ENCODE measurements at regions not wholly inside any gene's neighbourhood (a gene's known extent, or its start where the extent isn't known, plus 50 kb on each side); places are given as distances from the start of the nearest gene placed in this dataset.

DNA sequence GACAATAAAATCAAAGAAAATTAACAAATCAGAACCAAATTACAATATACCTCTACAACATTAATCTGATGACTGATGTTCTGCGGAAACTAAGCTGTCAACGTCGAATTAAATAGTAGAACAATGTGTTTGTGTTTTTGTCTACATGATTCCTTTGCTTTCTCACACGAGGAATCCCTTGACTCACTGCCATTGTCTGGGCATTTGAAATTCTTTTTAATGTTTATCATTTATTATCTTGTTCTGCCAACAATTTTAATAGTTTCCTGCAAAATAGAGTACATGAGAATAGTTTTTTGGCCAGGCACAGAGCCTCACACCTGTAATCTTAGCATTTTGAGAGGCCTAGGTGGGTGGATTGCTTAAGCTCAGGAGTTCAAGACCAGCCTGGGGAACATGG is 76.6 kb upstream of the KRAS start:
- no peaks in the 10 kb centered on the region for H3K36me3 ChIP-seq (ENCODE audit: control insufficient read depth, insufficient read depth, low read length, severe bottlenecking)
- no peak overlapping the region for H3K4me3 ChIP-seq (ENCODE audit: low read length)
- no peaks in the 10 kb centered on the region for H3K9me3 ChIP-seq (ENCODE audit: control insufficient read depth, low read length)
- DNase-seq (ENCODE audit: low read depth): no peak
- no peak overlapping the region for H3K9ac ChIP-seq (ENCODE audit: low read length)
- H3K27me3 ChIP-seq (replicated peaks; ENCODE audit: control insufficient read depth, insufficient read depth, low read length): no peaks in the 10 kb centered on the region
- peaks cover 3% of the 10 kb centered on the region for H3K4me1 ChIP-seq (ENCODE audit: control insufficient read depth, insufficient read depth, low read length)

DNA sequence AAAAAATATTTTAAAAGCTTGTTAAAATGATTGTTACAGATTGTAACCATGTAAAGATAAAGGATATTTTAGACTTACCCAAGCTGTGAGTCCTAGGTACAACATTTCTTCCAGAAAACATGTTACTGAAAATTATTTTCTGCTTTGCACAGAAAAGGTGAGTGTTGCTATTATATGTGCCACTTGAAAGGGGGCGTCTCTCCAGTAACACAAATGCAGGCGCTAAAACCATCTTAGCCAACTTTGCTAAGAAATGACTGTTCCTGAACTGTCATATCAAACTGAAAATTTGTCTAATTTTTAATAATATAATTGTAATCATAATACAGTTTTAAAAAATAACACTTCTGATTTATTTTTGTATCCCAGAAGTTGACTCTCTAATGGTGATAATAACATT is 75.6 kb upstream of the KRAS start:
- Histone ChIP-seq H3K36me3 (ENCODE audit: control insufficient read depth, insufficient read depth, low read length, severe bottlenecking) (no peaks in the 10 kb centered on the region), H3K27me3 (replicated peaks; ENCODE audit: control insufficient read depth, insufficient read depth, low read length) (no peaks in the 10 kb centered on the region), H3K4me1 (ENCODE audit: control insufficient read depth, insufficient read depth, low read length) (no peaks in the 10 kb centered on the region), H3K9ac (ENCODE audit: low read length) (no peak overlapping the region), H3K9me3 (ENCODE audit: control insufficient read depth, low read length) (no peaks in the 10 kb centered on the region), H3K4me3 (ENCODE audit: low read length) (no peak overlapping the region)
- no peak for DNase-seq (ENCODE audit: low read depth)

DNA sequence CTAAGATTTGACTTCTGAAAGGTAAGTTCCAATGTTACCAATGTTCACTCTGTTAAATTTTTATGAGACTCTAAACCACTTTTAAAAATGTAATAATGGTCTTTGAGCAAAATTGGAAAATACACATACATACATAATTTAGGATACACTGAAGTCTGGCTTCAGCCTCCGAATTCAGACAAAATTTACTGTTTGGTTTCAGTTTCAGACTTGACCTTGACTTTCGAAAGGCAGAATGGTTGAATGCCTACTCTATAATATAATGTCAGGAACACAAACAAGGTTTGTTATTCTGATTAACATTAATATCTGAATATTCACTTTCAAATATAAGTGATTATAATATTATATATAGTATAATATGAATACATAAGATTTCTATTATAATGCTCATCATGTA is 74.1 kb upstream of the KRAS start:
- Histone ChIP-seq H3K9ac (ENCODE audit: low read length) (no peak overlapping the region), H3K4me1 (ENCODE audit: control insufficient read depth, insufficient read depth, low read length) (no peaks in the 10 kb centered on the region), H3K4me3 (ENCODE audit: low read length) (no peak overlapping the region), H3K27me3 (replicated peaks; ENCODE audit: control insufficient read depth, insufficient read depth, low read length) (peaks cover 5% of the 10 kb centered on the region), H3K9me3 (ENCODE audit: control insufficient read depth, low read length) (no peaks in the 10 kb centered on the region), H3K36me3 (ENCODE audit: control insufficient read depth, insufficient read depth, low read length, severe bottlenecking) (no peaks in the 10 kb centered on the region)
- no peak for DNase-seq (ENCODE audit: low read depth)

DNA sequence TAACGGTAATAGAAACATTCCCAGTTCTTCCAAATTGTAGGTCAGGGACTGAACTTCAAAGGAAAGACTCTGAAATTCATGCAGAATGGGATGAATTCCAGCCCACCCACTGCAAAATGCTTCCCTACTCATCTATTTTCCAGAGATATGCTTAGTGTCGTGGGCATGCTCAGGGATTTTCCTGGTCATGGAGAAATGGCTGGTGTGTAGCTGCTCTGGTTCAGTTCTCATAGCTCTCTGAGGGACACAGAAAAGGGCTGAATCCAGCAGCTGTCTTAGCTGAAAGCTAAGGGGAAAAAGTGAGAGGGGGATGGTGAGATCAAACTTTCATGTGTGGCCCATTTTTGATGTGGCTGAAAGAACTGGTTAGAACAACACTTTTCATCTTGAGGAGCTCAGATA is 72.9 kb upstream of the KRAS start:
- no peaks in the 10 kb centered on the region for H3K36me3 ChIP-seq (ENCODE audit: control insufficient read depth, insufficient read depth, low read length, severe bottlenecking)

DNA sequence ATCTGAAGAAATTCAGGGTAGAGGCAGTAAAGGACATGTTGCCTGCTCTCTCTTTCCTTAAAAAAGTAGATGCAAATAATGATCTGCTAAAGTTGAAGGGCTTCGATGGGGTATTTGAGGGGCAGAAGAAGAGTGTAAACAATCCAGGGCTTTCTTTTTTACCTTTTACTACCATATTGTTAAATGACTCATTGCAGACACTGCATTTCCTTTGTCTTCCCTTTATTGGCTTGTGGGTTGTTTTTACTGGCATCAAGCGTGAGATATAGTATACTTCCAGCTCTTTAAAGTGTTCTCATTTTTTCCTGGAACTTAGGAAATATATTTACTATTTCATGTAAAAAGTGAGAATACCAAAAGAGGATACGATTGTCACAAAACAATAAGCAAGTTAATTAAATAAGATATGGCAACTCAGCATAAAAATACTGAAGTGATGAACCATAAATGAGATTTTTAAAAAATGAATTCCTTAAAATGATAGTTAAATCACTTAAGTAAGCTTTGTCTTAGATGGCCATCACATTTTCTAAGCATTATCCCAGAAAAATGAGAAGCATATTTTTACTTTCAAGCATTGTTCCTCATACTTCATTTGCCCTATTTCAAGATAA is 72.3 kb upstream of the KRAS start:
- no peak overlapping the region for H3K4me3 ChIP-seq (ENCODE audit: low read length)
- no peaks in the 10 kb centered on the region for H3K4me1 ChIP-seq (ENCODE audit: control insufficient read depth, insufficient read depth, low read length)
- DNase-seq (ENCODE audit: low read depth): peak; percentile 24
- H3K9me3 ChIP-seq (ENCODE audit: control insufficient read depth, low read length): no peaks in the 10 kb centered on the region
- no peak overlapping the region for H3K9ac ChIP-seq (ENCODE audit: low read length)
- H3K27me3 ChIP-seq (replicated peaks; ENCODE audit: control insufficient read depth, insufficient read depth, low read length): peaks cover 5% of the 10 kb centered on the region
- H3K36me3 ChIP-seq (ENCODE audit: control insufficient read depth, insufficient read depth, low read length, severe bottlenecking): no peaks in the 10 kb centered on the region

More for the DNA sequence above, 72.9 kb upstream of the KRAS start:
- DNase-seq (ENCODE audit: low read depth): no peak
- H3K9ac ChIP-seq (ENCODE audit: low read length): no peak overlapping the region
- no peaks in the 10 kb centered on the region for H3K4me1 ChIP-seq (ENCODE audit: control insufficient read depth, insufficient read depth, low read length)
- no peak overlapping the region for H3K4me3 ChIP-seq (ENCODE audit: low read length)
- H3K9me3 ChIP-seq (ENCODE audit: control insufficient read depth, low read length): no peaks in the 10 kb centered on the region
- H3K27me3 ChIP-seq (replicated peaks; ENCODE audit: control insufficient read depth, insufficient read depth, low read length): peaks cover 5% of the 10 kb centered on the region

DNA sequence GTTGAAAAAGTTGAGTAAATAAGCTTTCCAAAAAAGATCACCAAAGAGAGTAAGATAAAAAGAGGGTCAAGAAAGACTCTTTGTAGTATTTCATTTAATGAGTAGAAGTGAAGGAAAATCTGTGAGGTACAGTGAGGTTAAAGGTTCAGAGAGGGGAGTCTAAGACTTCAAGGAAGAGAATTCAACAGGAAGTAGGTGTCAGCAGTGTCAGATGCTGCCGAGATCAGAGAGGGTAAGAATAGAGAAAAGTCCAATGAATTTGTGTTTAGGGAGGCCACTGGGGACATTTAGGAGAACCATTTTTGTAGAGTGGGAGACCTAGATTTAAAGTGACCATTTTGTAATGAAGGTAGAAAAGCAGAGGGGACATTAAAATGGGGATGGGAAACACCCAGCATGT is 71.6 kb upstream of the KRAS start:
- no peak overlapping the region for H3K4me3 ChIP-seq (ENCODE audit: low read length)
- H3K27me3 ChIP-seq (replicated peaks; ENCODE audit: control insufficient read depth, insufficient read depth, low read length): peaks cover 5% of the 10 kb centered on the region
- H3K9ac ChIP-seq (ENCODE audit: low read length): no peak overlapping the region
- H3K36me3 ChIP-seq (ENCODE audit: control insufficient read depth, insufficient read depth, low read length, severe bottlenecking): no peaks in the 10 kb centered on the region
- H3K4me1 ChIP-seq (ENCODE audit: control insufficient read depth, insufficient read depth, low read length): no peaks in the 10 kb centered on the region
- no peak for DNase-seq (ENCODE audit: low read depth)
- H3K9me3 ChIP-seq (ENCODE audit: control insufficient read depth, low read length): no peaks in the 10 kb centered on the region

DNA sequence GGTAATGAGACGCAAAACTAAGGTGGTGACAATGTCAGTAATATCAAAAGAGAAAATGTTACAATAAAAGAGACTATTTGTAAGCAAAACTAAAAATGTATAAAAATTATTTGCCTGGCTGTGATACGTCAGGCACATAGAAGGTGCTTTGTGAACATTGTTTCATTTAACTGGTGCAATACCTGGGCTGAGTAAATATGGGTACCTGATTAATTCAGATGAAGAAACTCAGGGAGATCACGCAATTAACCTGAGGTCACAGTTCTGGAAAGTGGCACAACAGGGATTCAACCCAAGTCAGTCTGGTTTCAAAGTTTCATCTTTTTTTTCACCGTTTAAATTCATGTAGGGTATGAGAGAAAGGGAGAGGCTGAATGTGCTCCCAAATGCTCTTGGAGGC is 71.0 kb upstream of the KRAS start:
- DNase-seq (ENCODE audit: low read depth): no peak
- peaks cover 5% of the 10 kb centered on the region for H3K27me3 ChIP-seq (replicated peaks; ENCODE audit: control insufficient read depth, insufficient read depth, low read length)
- H3K36me3 ChIP-seq (ENCODE audit: control insufficient read depth, insufficient read depth, low read length, severe bottlenecking): no peaks in the 10 kb centered on the region
- H3K4me1 ChIP-seq (ENCODE audit: control insufficient read depth, insufficient read depth, low read length): no peaks in the 10 kb centered on the region
- H3K4me3 ChIP-seq (ENCODE audit: low read length): no peak overlapping the region
- no peak overlapping the region for H3K9ac ChIP-seq (ENCODE audit: low read length)
- no peaks in the 10 kb centered on the region for H3K9me3 ChIP-seq (ENCODE audit: control insufficient read depth, low read length)

DNA sequence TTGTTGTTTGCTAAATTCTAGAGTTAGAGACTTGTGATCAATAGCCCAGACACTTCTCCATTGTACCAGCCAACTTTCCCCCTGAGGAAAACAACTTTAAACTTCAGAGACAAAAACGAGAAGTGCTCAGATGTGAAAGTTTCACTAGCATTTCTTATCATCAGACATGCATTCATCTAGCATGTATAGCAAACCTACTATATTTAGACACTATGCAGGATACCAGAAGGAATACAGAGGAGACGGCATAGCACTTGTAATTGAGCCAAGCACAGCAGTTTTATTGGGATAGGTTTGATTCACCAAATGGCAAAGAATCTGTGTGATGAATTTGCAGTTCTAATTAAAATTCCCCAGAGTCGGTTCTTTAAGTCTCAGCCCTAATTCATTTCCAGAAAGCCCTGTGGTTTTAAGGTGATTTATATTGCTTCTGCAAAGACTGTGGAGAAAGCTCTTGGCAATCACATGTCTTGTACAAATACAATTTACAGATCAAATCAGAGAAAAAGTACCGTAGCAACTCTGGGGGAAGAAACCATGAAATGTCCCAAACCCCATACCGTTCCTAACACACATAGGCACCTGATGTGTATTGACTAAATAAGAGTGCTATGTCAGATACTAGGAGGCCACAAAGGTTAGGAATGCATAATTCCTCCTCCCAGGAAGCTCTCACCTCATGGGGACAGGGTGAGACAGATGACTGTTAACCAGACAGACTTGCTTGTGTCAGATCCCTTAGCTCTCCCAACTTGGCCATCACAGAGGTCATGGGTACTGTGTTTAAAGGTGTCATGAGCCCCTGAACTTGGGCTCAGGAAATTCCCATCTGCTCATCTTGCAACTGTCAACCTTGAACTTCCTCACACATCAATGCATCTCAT is 69.6 kb upstream of the KRAS start:
- H3K4me3 ChIP-seq (ENCODE audit: low read length): no peak overlapping the region
- no peaks in the 10 kb centered on the region for H3K36me3 ChIP-seq (ENCODE audit: control insufficient read depth, insufficient read depth, low read length, severe bottlenecking)
- peaks cover 5% of the 10 kb centered on the region for H3K27me3 ChIP-seq (replicated peaks; ENCODE audit: control insufficient read depth, insufficient read depth, low read length)
- H3K4me1 ChIP-seq (ENCODE audit: control insufficient read depth, insufficient read depth, low read length): no peaks in the 10 kb centered on the region
- no peak overlapping the region for H3K9ac ChIP-seq (ENCODE audit: low read length)
- no peak for DNase-seq (ENCODE audit: low read depth)
- H3K9me3 ChIP-seq (ENCODE audit: control insufficient read depth, low read length): no peaks in the 10 kb centered on the region

DNA sequence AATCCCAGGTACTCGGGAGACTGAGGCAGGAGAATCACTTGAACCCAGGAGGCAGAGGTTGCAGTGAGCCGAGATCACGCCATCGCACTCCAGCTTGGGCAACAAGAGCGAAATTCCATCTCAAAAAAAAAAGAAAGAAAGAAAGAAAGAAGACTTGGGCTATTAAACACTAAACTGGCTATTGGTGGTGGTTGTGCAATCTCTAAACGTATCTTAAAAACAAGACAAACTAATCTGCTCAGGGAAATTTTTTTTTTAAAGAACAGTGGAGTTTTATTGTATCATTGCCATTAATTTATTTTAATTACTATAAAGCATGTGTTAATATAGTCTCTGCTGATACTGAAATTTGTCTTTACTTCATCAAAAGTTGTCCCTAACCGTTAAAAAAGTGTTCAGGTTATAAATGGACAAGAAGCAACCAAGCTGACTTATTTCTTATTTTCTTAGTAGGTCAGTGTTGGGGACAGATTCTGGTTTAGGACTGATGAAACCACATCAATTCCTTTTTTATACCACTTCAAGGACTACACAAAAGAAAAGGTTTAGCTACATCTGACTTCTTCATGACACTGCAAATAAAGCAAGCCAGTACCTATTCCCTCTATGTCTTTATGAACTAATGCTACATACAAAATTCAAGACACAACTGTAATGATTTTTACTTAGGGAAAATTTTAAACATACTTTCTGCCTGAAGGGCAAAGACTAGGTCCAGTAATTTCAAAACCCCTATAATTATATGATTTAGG is 68.7 kb upstream of the KRAS start:
- H3K36me3 ChIP-seq (ENCODE audit: control insufficient read depth, insufficient read depth, low read length, severe bottlenecking): no peaks in the 10 kb centered on the region
- peaks cover 5% of the 10 kb centered on the region for H3K27me3 ChIP-seq (replicated peaks; ENCODE audit: control insufficient read depth, insufficient read depth, low read length)
- no peak overlapping the region for H3K4me3 ChIP-seq (ENCODE audit: low read length)
- DNase-seq (ENCODE audit: low read depth): no peak
- no peaks in the 10 kb centered on the region for H3K9me3 ChIP-seq (ENCODE audit: control insufficient read depth, low read length)
- no peaks in the 10 kb centered on the region for H3K4me1 ChIP-seq (ENCODE audit: control insufficient read depth, insufficient read depth, low read length)
- H3K9ac ChIP-seq (ENCODE audit: low read length): no peak overlapping the region

DNA sequence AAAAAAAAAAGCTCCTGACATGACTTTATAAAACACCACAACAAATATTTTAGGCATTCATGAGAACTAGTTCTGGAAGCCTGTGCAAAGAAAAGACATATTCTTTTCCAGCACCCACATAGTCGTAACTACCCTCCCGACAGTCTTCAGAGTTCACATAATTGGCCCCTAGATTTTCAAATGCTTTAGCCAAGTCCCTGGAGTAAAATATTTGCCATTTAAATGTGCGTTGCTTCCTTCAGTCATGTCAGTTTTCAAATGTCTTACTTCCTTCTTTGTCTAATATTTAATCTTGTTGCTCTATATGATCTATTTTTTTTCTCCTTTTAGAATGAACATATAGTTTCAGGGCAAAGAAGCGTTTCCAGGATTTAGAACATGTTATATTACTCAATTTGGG is 66.8 kb upstream of the KRAS start:
- Histone ChIP-seq H3K9me3 (ENCODE audit: control insufficient read depth, low read length) (no peaks in the 10 kb centered on the region), H3K4me3 (ENCODE audit: low read length) (no peak overlapping the region), H3K27me3 (replicated peaks; ENCODE audit: control insufficient read depth, insufficient read depth, low read length) (peaks cover 5% of the 10 kb centered on the region), H3K36me3 (ENCODE audit: control insufficient read depth, insufficient read depth, low read length, severe bottlenecking) (no peaks in the 10 kb centered on the region), H3K9ac (ENCODE audit: low read length) (no peak overlapping the region), H3K4me1 (ENCODE audit: control insufficient read depth, insufficient read depth, low read length) (no peaks in the 10 kb centered on the region)
- no peak for DNase-seq (ENCODE audit: low read depth)

DNA sequence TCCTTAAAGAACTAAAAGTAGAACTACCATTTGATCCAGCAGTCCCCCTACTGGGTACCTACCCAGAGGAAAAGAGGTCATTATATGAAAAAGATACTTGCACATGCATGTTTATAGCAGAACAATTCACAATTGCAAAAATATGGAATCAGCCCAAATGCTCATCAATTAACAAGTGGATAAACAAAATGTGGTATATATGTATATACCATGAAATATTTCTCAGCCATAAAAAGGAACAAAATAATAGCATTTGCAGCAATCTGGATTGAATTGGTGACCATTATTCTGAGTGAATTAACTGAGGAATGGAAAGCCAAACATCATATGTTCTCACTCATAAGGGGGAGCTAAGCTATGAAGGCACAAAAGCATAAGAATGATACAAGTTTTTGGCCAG is 64.7 kb upstream of the KRAS start:
- H3K9ac ChIP-seq (ENCODE audit: low read length): no peak overlapping the region
- H3K9me3 ChIP-seq (ENCODE audit: control insufficient read depth, low read length): no peaks in the 10 kb centered on the region
- H3K4me3 ChIP-seq (ENCODE audit: low read length): no peak overlapping the region
- no peaks in the 10 kb centered on the region for H3K36me3 ChIP-seq (ENCODE audit: control insufficient read depth, insufficient read depth, low read length, severe bottlenecking)
- H3K4me1 ChIP-seq (ENCODE audit: control insufficient read depth, insufficient read depth, low read length): no peaks in the 10 kb centered on the region
- no peak for DNase-seq (ENCODE audit: low read depth)
- peaks cover 3% of the 10 kb centered on the region for H3K27me3 ChIP-seq (replicated peaks; ENCODE audit: control insufficient read depth, insufficient read depth, low read length)
